ENCODE measurements at regions not wholly inside any gene's neighbourhood (a gene's known extent, or its start where the extent isn't known, plus 50 kb on each side); places are given as distances from the start of the nearest gene placed in this dataset.

DNA sequence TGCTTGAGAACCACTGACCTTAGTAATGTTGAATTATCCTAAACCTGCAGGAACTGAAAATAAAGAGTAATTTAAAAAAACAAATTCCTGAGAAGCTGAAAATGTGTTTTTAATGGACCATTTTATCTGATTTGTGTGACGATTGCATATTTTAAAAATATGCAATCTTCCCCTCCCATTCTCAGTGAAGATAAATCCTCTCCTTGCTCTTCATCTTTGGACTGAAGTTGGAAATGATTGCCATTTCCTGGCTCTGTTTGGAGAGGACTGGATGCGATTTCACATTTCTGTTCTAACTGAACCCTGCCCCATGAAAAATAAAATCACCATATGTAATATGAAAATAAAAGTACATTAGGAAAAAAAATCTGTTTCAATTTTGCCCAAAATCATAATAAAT is 216.3 kb downstream of the SLC6A15 start:
- WGBS, 2 donors = 50 to 52% methylated on average over 2 of the region's 2 CpGs
- Histone ChIP-seq H3K36me3 (no peaks in the 10 kb centered on the region), H3K4me3 (no peak overlapping the region), H3K9me3 (no peaks in the 10 kb centered on the region), H3K27me3 (no peaks in the 10 kb centered on the region), H3K27ac (no peak overlapping the region), H3K4me1 (no peaks in the 10 kb centered on the region)
- TF ChIP-seq, protein P1, sequence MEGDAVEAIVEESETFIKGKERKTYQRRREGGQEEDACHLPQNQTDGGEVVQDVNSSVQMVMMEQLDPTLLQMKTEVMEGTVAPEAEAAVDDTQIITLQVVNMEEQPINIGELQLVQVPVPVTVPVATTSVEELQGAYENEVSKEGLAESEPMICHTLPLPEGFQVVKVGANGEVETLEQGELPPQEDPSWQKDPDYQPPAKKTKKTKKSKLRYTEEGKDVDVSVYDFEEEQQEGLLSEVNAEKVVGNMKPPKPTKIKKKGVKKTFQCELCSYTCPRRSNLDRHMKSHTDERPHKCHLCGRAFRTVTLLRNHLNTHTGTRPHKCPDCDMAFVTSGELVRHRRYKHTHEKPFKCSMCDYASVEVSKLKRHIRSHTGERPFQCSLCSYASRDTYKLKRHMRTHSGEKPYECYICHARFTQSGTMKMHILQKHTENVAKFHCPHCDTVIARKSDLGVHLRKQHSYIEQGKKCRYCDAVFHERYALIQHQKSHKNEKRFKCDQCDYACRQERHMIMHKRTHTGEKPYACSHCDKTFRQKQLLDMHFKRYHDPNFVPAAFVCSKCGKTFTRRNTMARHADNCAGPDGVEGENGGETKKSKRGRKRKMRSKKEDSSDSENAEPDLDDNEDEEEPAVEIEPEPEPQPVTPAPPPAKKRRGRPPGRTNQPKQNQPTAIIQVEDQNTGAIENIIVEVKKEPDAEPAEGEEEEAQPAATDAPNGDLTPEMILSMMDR (IDR thresholded peaks at IDR 0.05) = no peak
- no peak for DNase-seq
- no peak for ATAC-seq
- intact Hi-C loops (cut with DNase I) = no loop called here
- FAIRE-seq = no peak

DNA sequence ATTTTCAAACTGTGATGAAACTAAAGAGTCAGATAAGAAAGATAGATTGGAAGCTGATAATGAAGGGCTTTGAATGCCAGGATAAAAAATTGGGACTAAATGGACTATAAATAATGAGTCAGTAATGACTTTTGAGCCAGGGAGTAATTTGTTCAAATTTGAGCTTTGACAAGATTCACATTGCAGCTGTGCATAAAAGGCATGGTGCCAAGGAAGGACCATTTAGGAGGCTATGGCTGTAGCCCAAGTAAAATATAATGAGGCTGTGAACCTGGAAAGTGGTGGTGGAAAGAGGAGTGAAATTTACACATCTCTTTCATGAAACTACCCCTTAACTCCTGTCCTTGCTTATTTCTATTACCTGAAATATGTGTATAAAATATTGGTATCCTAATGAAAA is 218.5 kb downstream of the SLC6A15 start:
- intact Hi-C loops (cut with DNase I) = no loop called here
- Histone ChIP-seq H3K27ac (no peak overlapping the region), H3K36me3 (no peaks in the 10 kb centered on the region), H3K27me3 (no peaks in the 10 kb centered on the region), H3K4me1 (no peaks in the 10 kb centered on the region), H3K9me3 (no peaks in the 10 kb centered on the region), H3K4me3 (no peak overlapping the region)
- ATAC-seq (no peak), DNase-seq (no peak), FAIRE-seq (no peak)
- TF ChIP-seq, protein P1 (IDR thresholded peaks at IDR 0.05) = no peak

DNA sequence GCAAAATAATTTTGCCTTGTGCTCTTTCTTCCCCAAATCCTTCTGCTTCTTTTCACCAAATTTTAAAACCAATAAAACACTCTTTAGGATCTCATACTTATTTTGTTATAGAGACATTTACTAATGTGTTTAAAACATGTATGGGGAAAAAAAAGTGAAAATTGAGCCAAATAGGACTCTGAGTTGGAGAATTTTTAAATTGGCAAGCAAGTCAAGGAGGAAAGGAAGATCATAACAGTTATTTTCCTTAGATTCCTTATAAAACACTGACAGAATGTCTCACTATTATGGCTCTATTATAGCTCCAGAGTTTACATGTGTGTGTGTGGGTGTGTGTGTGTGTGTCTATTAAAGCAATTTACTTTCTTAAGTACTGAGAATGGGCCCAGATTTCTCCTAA is 220.5 kb downstream of the SLC6A15 start:
- intact Hi-C loops (cut with DNase I) = no loop called here
- no peak for FAIRE-seq
- H3K9me3 ChIP-seq = no peaks in the 10 kb centered on the region
- H3K27me3 ChIP-seq = no peaks in the 10 kb centered on the region
- no peak overlapping the region for H3K4me3 ChIP-seq
- no peak for DNase-seq
- H3K36me3 ChIP-seq = no peaks in the 10 kb centered on the region
- no peak overlapping the region for H3K27ac ChIP-seq
- no peak for ATAC-seq
- no peaks in the 10 kb centered on the region for H3K4me1 ChIP-seq
- TF ChIP-seq, protein P1 (IDR thresholded peaks at IDR 0.05) = no peak

DNA sequence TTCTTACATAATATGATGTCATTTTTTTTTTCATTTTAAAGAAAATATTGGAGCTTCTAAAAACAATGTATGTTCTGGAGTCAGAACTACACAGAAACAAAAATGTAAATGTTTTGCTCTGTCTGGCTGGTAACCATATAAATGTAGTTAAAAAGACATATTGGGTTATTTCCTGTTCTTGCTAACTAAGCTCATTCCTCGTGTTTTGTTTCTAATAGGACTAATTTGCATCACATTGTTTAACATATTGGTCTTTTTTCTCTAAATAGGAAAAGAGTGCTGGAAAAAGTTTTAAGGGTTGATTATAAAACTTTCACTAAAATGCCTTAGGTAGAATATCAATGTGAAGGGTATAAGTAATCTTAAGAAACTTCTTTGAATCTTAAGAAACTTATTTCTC is 221.3 kb downstream of the SLC6A15 start:
- Histone ChIP-seq H3K27me3 (no peaks in the 10 kb centered on the region), H3K9me3 (no peaks in the 10 kb centered on the region), H3K4me3 (no peak overlapping the region), H3K4me1 (no peaks in the 10 kb centered on the region), H3K27ac (no peak overlapping the region), H3K36me3 (no peaks in the 10 kb centered on the region)
- WGBS, 2 donors = 31 to 32% methylated on average over 1 of the region's 1 CpG
- FAIRE-seq (no peak), ATAC-seq (no peak), DNase-seq (no peak)
- intact Hi-C loops (cut with DNase I) = no loop called here
- TF ChIP-seq, protein P1 (IDR thresholded peaks at IDR 0.05) = no peak

DNA sequence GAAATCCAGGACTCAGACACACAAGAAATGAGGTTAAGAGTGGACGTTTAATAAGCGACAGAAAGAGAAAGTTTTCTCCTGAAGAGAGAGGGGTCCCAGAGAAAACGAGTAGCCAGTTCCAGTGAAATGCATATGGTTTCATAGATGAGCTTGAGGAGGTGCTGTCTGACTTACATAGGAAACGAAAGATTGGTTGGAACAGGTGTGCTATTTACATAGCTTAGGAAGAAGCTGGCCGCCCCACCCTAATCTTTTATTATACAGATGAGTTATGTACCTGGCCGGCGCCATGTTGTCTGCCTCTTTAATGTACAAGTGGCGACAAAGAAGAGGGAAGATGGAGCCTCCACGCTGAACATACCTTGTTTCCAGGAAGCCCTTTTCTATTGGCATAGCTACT is 223.0 kb downstream of the SLC6A15 start:
- 39 to 43% methylated on average over 9 of the region's 9 CpGs for WGBS, 2 donors
- H3K36me3 ChIP-seq = no peaks in the 10 kb centered on the region
- no peaks in the 10 kb centered on the region for H3K27me3 ChIP-seq
- ATAC-seq = no peak
- H3K4me3 ChIP-seq = no peak overlapping the region
- no peaks in the 10 kb centered on the region for H3K4me1 ChIP-seq
- intact Hi-C loops (cut with DNase I) = no loop called here
- TF ChIP-seq, protein P1 (IDR thresholded peaks at IDR 0.05) = no peak
- no peak overlapping the region for H3K27ac ChIP-seq
- no peaks in the 10 kb centered on the region for H3K9me3 ChIP-seq
- DNase-seq = no peak
- FAIRE-seq = no peak

All from pancreas (tissue), 10 donors.